GM19240 (cell line): ENCODE measurements at regions not wholly inside any gene's neighbourhood (a gene's known extent, or its start where the extent isn't known, plus 50 kb on each side); places are given as distances from the start of the nearest gene placed in this dataset.
"Not testable (repeated sequence)": the region's sequence is repeated elsewhere in the genome, so short reads cannot be mapped to it uniquely, and the experiment has no call there.

Source experiments
- DNase-seq: peaks from one replicate; pipeline ENCODE4 v3.0.0; 2011; ENCODE audit warnings: low spot score; ENCODE audit not compliant: insufficient read length

GRCh38 chr3:169029674-169030285 is 633.7 kb downstream of the MECOM start:
- no peak for DNase-seq

- DNase-seq, result no peak
Measured at GRCh38 chr3:169028716-169029115, 634.8 kb downstream of the MECOM start.

- no peak for DNase-seq
Measured at GRCh38 chr3:169026543-169027182, 636.8 kb downstream of the MECOM start.

- no peak for DNase-seq
Measured at GRCh38 chr3:169022457-169022856, 641.1 kb downstream of the MECOM start.

- no peak for DNase-seq
Measured at GRCh38 chr3:169020371-169020770, 643.1 kb downstream of the MECOM start.

GRCh38 chr3:169009453-169009852 is 654.1 kb downstream of the MECOM start:
- no peak for DNase-seq

- no peak for DNase-seq
Measured at GRCh38 chr3:169008776-169009358, 654.6 kb downstream of the MECOM start.

- DNase-seq, result no peak
Measured at GRCh38 chr3:169007145-169007544, 656.4 kb downstream of the MECOM start.

GRCh38 chr3:169006398-169006797 is 657.1 kb downstream of the MECOM start:
- DNase-seq, result not testable (repeated sequence)

GRCh38 chr3:169002689-169003088 is 660.8 kb downstream of the MECOM start:
- DNase-seq, result no peak

- no peak for DNase-seq
Measured at GRCh38 chr3:168998792-168999191, 664.7 kb downstream of the MECOM start.

- DNase-seq, result no peak
Measured at GRCh38 chr3:168997488-168997887, 666.0 kb downstream of the MECOM start.

- DNase-seq, result no peak
Measured at GRCh38 chr3:168996622-168997021, 666.9 kb downstream of the MECOM start.

GRCh38 chr3:168995129-168995528 is 668.4 kb downstream of the MECOM start:
- DNase-seq, result no peak

GRCh38 chr3:168991803-168992202 is 671.7 kb downstream of the MECOM start:
- no peak for DNase-seq

- no peak for DNase-seq
Measured at GRCh38 chr3:168990621-168991020, 672.9 kb downstream of the MECOM start.

GRCh38 chr3:168990134-168990533 is 673.4 kb downstream of the MECOM start:
- DNase-seq, result no peak

GRCh38 chr3:168989396-168989795 is 674.1 kb downstream of the MECOM start:
- DNase-seq, result no peak

- no peak for DNase-seq
Measured at GRCh38 chr3:168988853-168989252, 674.7 kb downstream of the MECOM start.

- DNase-seq, result no peak
Measured at GRCh38 chr3:168984872-168985271, 678.6 kb downstream of the MECOM start.

GRCh38 chr3:168983046-168983445 is 680.5 kb downstream of the MECOM start:
- DNase-seq, result no peak

- DNase-seq, result no peak
Measured at GRCh38 chr3:168981396-168981795, 682.1 kb downstream of the MECOM start.
